ENCODE measurements at regions not wholly inside any gene's neighbourhood (a gene's known extent, or its start where the extent isn't known, plus 50 kb on each side); places are given as distances from the start of the nearest gene placed in this dataset.

DNA sequence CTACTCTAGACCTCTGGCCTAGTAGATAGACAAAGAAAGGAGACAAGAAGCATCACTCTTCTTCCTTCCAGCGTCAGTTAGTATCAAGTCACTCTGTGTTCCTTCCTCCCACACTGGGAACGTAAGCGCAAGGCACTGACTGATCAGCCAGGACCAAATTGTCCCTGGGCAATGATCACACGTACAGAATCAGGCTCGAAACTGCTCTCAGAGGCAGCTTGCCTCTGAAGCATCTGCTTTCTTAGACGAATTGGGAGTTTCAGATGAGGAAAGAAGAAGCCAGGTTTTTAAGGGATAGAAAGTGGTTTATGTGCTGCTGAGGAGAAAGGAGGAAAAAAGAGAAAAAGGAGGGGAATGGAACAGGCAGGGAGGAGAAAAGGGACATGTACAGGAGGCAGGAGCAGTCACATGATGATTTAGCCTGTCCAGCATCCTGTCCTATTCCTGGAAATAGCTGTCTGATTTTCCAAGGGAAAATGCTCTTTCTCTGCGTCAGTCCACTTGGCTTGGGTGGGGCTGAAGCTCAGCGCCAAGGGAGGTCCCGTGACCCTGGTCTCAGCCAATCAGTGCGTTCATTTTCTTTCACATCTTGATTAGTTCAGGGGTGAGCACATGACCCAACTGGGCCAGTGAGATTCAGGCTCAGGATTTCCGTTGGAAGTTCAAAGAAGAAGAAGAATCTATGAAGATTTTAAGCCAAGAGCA is 102.0 kb upstream of the PRICKLE2 start:
- H3K27ac ChIP-seq (ENCODE audit: low read depth, low read length): no peak overlapping the region
- no peak overlapping the region for H4K12ac ChIP-seq (ENCODE audit: low read depth, low read length)
- no peak overlapping the region for H4K91ac ChIP-seq (ENCODE audit: low read depth, low read length)
- H2BK5ac ChIP-seq (ENCODE audit: low read depth, low read length, poor library complexity): no peak overlapping the region
- no peak overlapping the region for H3K4me2 ChIP-seq (ENCODE audit: low read length)
- no peak overlapping the region for H2BK120ac ChIP-seq (ENCODE audit: insufficient read depth, low read length, poor library complexity)
- no peak overlapping the region for H3K14ac ChIP-seq (ENCODE audit: low read length)
- H3K4me1 ChIP-seq (ENCODE audit: control insufficient read depth in 1 of 2, insufficient read depth in 2 of 2, low read length in 2 of 2): peaks cover 5 to 9% of the 10 kb centered on the region in 2 experiments
- no peaks in the 10 kb centered on the region for H3K27me3 ChIP-seq (ENCODE audit: insufficient read depth, low read length)
- H2BK12ac ChIP-seq (ENCODE audit: low read length): peak overlapping the region; percentile 72
- peak in 1 of 2 donors; percentile 12 for DNase-seq
- no peaks in the 10 kb centered on the region for H3K9me3 ChIP-seq (ENCODE audit: insufficient read depth, low read depth, low read length)
- no peak overlapping the region for H2AFZ ChIP-seq (ENCODE audit: insufficient read depth, low read length, poor library complexity)
- no peak overlapping the region for H3K4ac ChIP-seq (ENCODE audit: low read depth, low read length)
- H3K18ac ChIP-seq (ENCODE audit: low read length): no peak overlapping the region
- H3K36me3 ChIP-seq (ENCODE audit: control insufficient read depth in 1 of 2, insufficient read depth in 2 of 2, low read length in 2 of 2): no peaks in the 10 kb centered on the region
- H3K9ac ChIP-seq (ENCODE audit: low read length): no peak overlapping the region
- no peak overlapping the region for H4K8ac ChIP-seq (ENCODE audit: low read depth, low read length)
- no peak overlapping the region for H3K4me3 ChIP-seq (ENCODE audit: low read depth, low read length)
- no peaks in the 10 kb centered on the region for H3K79me2 ChIP-seq (ENCODE audit: control insufficient read depth, insufficient read depth, low read length, poor library complexity)
- WGBS (ENCODE audit: extremely low coverage, insufficient coverage, insufficient read length): no CpG with 5 or more reads among the region's 11 CpGs
- H3K79me1 ChIP-seq (ENCODE audit: low read length): peaks cover 2% of the 10 kb centered on the region
- no peak overlapping the region for H2AK5ac ChIP-seq (ENCODE audit: low read length)
- H3K23ac ChIP-seq (ENCODE audit: low read length): no peak overlapping the region

DNA sequence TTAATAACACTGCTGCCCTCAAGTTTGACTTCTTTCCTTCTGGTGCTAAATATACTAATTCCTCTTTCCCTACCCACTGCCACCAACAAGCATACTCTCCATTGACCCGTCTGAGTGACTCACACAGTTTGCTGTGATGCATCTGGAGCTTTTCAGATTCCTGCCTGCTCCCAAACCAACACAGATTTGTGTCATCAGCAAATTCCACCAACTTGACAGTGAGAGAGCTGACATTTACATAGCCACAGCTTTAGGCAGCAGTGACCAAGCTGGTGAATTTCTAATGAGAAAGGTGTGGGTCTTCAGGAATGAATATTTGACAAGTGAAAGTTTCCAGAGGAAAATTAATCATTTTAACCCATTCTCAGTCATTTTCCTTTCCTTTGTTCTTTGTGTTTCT is 96.5 kb upstream of the PRICKLE2 start:
- H2AK5ac ChIP-seq (ENCODE audit: low read length): no peak overlapping the region
- peaks cover 11 to 27% of the 10 kb centered on the region in 2 experiments for H3K4me1 ChIP-seq (ENCODE audit: control insufficient read depth in 1 of 2, insufficient read depth in 2 of 2, low read length in 2 of 2)
- H3K79me2 ChIP-seq (ENCODE audit: control insufficient read depth, insufficient read depth, low read length, poor library complexity): no peaks in the 10 kb centered on the region
- no peak overlapping the region for H4K12ac ChIP-seq (ENCODE audit: low read depth, low read length)
- no peaks in the 10 kb centered on the region for H3K36me3 ChIP-seq (ENCODE audit: control insufficient read depth in 1 of 2, insufficient read depth in 2 of 2, low read length in 2 of 2)
- H3K9ac ChIP-seq (ENCODE audit: low read length): no peak overlapping the region
- no peaks in the 10 kb centered on the region for H3K27me3 ChIP-seq (ENCODE audit: insufficient read depth, low read length)
- no peak overlapping the region for H2BK120ac ChIP-seq (ENCODE audit: insufficient read depth, low read length, poor library complexity)
- no peak overlapping the region for H3K23ac ChIP-seq (ENCODE audit: low read length)
- H2BK5ac ChIP-seq (ENCODE audit: low read depth, low read length, poor library complexity): no peak overlapping the region
- no CpG with 5 or more reads among the region's 1 CpG for WGBS (ENCODE audit: extremely low coverage, insufficient coverage, insufficient read length)
- H3K9me3 ChIP-seq (ENCODE audit: insufficient read depth, low read depth, low read length): no peaks in the 10 kb centered on the region
- H3K18ac ChIP-seq (ENCODE audit: low read length): no peak overlapping the region
- H3K14ac ChIP-seq (ENCODE audit: low read length): no peak overlapping the region
- H3K4me2 ChIP-seq (ENCODE audit: low read length): no peak overlapping the region
- peak; percentile 32 to 51 for DNase-seq
- peaks cover 11% of the 10 kb centered on the region for H3K79me1 ChIP-seq (ENCODE audit: low read length)
- H2BK12ac ChIP-seq (ENCODE audit: low read length): no peak overlapping the region
- H4K8ac ChIP-seq (ENCODE audit: low read depth, low read length): no peak overlapping the region
- H4K91ac ChIP-seq (ENCODE audit: low read depth, low read length): no peak overlapping the region
- H2AFZ ChIP-seq (ENCODE audit: insufficient read depth, low read length, poor library complexity): no peak overlapping the region
- peak overlapping the region; percentile 62 for H3K27ac ChIP-seq (ENCODE audit: low read depth, low read length)
- no peak overlapping the region for H3K4ac ChIP-seq (ENCODE audit: low read depth, low read length)
- H3K4me3 ChIP-seq (ENCODE audit: low read depth, low read length): no peak overlapping the region

DNA sequence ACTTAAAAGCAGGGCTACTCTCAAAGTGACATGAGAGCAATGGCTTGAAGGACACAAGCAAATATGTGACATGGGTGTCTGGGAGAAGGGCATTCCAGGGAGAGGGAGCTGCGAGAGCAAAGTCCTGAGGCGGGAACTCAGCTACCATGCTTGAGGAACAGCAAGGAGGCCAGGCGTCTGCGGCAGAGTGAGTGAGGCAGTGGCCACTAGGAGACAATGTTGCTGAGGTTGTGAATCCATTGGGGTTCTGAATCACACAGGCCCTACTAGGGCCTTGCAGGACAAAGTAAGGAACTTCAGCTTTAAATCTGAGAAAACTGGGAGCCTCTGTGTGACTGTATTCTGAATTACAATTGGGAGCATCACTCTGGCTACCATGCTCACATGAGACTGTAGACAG is 94.1 kb upstream of the PRICKLE2 start:
- Histone ChIP-seq H3K9ac (ENCODE audit: low read length) (no peak overlapping the region), H2BK12ac (ENCODE audit: low read length) (peak overlapping the region; percentile 30), H2BK5ac (ENCODE audit: low read depth, low read length, poor library complexity) (peak overlapping the region; percentile 5), H3K4ac (ENCODE audit: low read depth, low read length) (no peak overlapping the region), H3K9me3 (ENCODE audit: insufficient read depth, low read depth, low read length) (no peaks in the 10 kb centered on the region), H3K79me1 (ENCODE audit: low read length) (peaks cover 19% of the 10 kb centered on the region), H3K14ac (ENCODE audit: low read length) (no peak overlapping the region), H3K27ac (ENCODE audit: low read depth, low read length) (peak overlapping the region; percentile 20), H4K8ac (ENCODE audit: low read depth, low read length) (no peak overlapping the region), H4K91ac (ENCODE audit: low read depth, low read length) (peak overlapping the region; percentile 16), H3K4me1 (ENCODE audit: control insufficient read depth in 1 of 2, insufficient read depth in 2 of 2, low read length in 2 of 2) (peaks cover 13 to 36% of the 10 kb centered on the region in 2 experiments), H3K4me2 (ENCODE audit: low read length) (no peak overlapping the region), H3K27me3 (ENCODE audit: insufficient read depth, low read length) (no peaks in the 10 kb centered on the region), H3K23ac (ENCODE audit: low read length) (no peak overlapping the region), H3K36me3 (ENCODE audit: control insufficient read depth in 1 of 2, insufficient read depth in 2 of 2, low read length in 2 of 2) (no peaks in the 10 kb centered on the region), H4K12ac (ENCODE audit: low read depth, low read length) (no peak overlapping the region), H3K79me2 (ENCODE audit: control insufficient read depth, insufficient read depth, low read length, poor library complexity) (no peaks in the 10 kb centered on the region), H3K18ac (ENCODE audit: low read length) (peak overlapping the region; percentile 1), H2BK120ac (ENCODE audit: insufficient read depth, low read length, poor library complexity) (peak overlapping the region; percentile 4), H2AK5ac (ENCODE audit: low read length) (peak overlapping the region; percentile 8), H3K4me3 (ENCODE audit: low read depth, low read length) (no peak overlapping the region), H2AFZ (ENCODE audit: insufficient read depth, low read length, poor library complexity) (no peak overlapping the region)
- no CpG with 5 or more reads among the region's 4 CpGs for WGBS (ENCODE audit: extremely low coverage, insufficient coverage, insufficient read length)
- DNase-seq: no peak

DNA sequence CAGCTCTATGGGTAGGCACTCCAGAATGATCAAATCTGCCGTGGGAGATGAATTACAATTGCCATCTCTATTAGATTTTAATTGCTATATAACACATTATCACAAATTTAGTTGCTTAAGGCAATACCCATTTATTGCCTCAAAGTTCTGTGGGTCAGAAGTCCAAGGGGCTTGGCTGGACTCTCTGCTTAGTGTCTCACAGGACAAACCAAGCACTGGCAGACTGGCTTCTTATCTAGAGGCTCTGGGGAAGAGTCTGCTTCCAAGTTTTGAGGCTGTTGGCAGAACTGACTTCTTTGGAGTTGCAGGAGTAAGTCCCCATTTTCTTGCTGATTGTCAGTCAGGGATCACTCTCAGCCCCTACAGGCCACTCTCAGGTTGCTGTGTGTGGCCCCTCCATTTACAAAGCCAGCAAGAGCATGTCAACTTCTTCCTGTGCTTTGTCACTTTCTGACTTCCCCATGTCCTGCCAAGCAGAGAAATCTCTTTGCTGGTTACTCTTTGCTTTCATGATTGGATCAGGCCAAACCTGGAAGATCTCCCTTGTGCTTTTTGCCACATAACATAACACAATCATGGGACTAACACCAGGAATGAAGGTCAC is 93.5 kb upstream of the PRICKLE2 start:
- Histone ChIP-seq H2AFZ (ENCODE audit: insufficient read depth, low read length, poor library complexity) (no peak overlapping the region), H3K9ac (ENCODE audit: low read length) (no peak overlapping the region), H3K27ac (ENCODE audit: low read depth, low read length) (no peak overlapping the region), H3K27me3 (ENCODE audit: insufficient read depth, low read length) (no peaks in the 10 kb centered on the region), H4K12ac (ENCODE audit: low read depth, low read length) (no peak overlapping the region), H2AK5ac (ENCODE audit: low read length) (peak overlapping the region; percentile 48), H3K4me3 (ENCODE audit: low read depth, low read length) (no peak overlapping the region), H3K79me2 (ENCODE audit: control insufficient read depth, insufficient read depth, low read length, poor library complexity) (no peaks in the 10 kb centered on the region), H3K9me3 (ENCODE audit: insufficient read depth, low read depth, low read length) (no peaks in the 10 kb centered on the region), H3K18ac (ENCODE audit: low read length) (peak overlapping the region; percentile 32), H4K91ac (ENCODE audit: low read depth, low read length) (peak overlapping the region; percentile 16), H3K4me2 (ENCODE audit: low read length) (no peak overlapping the region), H3K14ac (ENCODE audit: low read length) (peak overlapping the region; percentile 63), H3K4me1 (ENCODE audit: control insufficient read depth in 1 of 2, insufficient read depth in 2 of 2, low read length in 2 of 2) (peaks cover 13 to 36% of the 10 kb centered on the region in 2 experiments), H2BK5ac (ENCODE audit: low read depth, low read length, poor library complexity) (peak overlapping the region; percentile 36), H3K36me3 (ENCODE audit: control insufficient read depth in 1 of 2, insufficient read depth in 2 of 2, low read length in 2 of 2) (no peaks in the 10 kb centered on the region), H4K8ac (ENCODE audit: low read depth, low read length) (no peak overlapping the region), H2BK120ac (ENCODE audit: insufficient read depth, low read length, poor library complexity) (peak overlapping the region; percentile 21), H3K79me1 (ENCODE audit: low read length) (peaks cover 19% of the 10 kb centered on the region), H2BK12ac (ENCODE audit: low read length) (peak overlapping the region; percentile 12), H3K23ac (ENCODE audit: low read length) (no peak overlapping the region), H3K4ac (ENCODE audit: low read depth, low read length) (no peak overlapping the region)
- no peak for DNase-seq
- WGBS (ENCODE audit: extremely low coverage, insufficient coverage, insufficient read length): no CpG with 5 or more reads among the region's 1 CpG

Measured in trophoblast cell (in vitro differentiated cells and primary cell).